GM18951 (cell line): ENCODE measurements at regions not wholly inside any gene's neighbourhood (a gene's known extent, or its start where the extent isn't known, plus 50 kb on each side); places are given as distances from the start of the nearest gene placed in this dataset.

ENCODE experiments used
- POLR2A ChIP-seq: IDR thresholded peaks from 4 replicates; pipeline ENCODE4 v1.6.1; 2011; ENCODE audit warnings: mild to moderate bottlenecking; ENCODE audit not compliant: insufficient read length, insufficient read depth; ENCODE audit errors: extremely low read depth
- in situ Hi-C: fragments of 300-500 bp; cut with MboI; formaldehyde crosslinking; loops from one replicate; pipeline ENCODE4 v1.12.0; 2022; ENCODE audit warnings: low sequenced_read_pairs, mixed read lengths, inconsistent platforms; ENCODE audit not compliant: unreplicated experiment

DNA sequence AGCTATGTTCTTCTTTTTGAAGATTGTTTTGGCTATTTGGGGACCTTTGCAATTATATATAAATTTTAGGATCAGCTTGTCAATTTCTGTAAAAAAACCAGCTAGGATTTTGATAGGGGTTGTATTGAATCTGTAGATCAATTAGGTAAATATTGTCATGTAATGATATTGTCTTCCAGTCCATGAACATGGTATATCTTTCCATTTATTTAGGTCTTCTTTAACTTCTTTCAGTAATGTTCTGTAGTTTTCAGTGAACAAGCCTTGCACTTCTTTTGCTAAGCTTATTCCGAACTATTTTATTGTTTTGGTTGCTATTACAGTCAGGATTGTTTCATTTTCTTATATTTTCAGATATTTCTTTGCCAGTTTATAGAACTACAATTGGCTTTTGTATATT lies 175.8 kb upstream of the RARB start:
- no peak for TF ChIP-seq POLR2A
- in situ Hi-C loops, result no loop called here

DNA sequence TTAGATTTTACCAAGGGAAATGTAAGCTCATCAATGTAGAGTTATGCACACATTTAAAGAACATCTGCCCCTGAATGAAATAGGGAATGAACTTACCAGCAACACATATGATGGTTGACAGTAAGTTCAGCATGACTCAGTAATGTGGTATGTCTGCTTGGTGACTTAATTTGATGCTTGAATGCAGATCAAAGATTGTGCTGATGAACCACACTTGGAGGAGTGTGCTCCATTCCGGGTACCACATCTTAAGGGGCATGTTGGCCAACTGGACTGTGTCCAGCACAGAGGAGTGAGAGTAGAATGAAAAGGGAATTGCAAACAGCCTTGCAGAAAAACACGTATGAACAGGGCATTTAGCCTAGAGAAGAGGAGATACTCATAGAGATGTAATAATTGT lies 171.0 kb upstream of the RARB start:
- in situ Hi-C loops, result no loop called here
- TF ChIP-seq POLR2A, result no peak

DNA sequence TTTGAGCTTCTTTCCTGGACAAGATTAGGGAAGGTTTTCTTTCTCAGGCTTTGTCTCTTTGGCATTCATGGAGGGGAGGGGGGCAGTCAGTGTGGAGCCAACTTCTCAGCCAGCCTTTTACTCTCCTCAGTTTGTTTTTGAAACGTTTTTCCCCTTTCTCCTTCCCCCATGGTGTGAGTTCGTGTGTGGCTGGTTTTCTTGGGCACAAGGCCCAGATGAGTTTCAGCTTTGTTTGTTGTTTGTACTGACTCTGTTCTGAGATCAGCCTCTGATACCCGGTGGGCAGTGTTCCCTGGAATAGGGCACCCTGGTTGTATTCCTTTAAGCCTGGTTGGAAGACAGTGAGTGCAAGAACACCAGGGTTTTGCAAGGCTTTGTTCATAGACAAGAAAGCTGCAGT lies 168.2 kb upstream of the RARB start:
- in situ Hi-C loops, result no loop called here
- no peak for TF ChIP-seq POLR2A

DNA sequence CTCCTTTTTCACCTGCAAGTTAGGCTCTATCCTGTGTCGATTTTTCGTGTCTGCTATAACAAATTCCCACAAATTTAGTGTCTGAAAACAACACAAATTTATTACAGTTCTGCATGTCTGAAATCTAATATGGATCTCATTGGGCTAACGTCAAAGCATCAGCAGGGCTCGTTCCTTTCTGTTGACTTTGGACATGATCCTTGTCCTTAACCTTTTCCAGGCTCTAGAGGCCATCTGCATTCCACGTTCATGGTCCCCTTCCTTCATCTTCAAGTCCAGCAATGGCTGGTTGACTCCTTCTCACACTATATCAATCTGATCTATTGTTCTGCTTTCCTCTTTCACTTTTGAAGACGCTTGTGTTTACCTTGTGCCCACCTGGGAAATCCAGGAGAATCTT lies 165.7 kb upstream of the RARB start:
- in situ Hi-C loops, result no loop called here
- TF ChIP-seq POLR2A, result no peak

DNA sequence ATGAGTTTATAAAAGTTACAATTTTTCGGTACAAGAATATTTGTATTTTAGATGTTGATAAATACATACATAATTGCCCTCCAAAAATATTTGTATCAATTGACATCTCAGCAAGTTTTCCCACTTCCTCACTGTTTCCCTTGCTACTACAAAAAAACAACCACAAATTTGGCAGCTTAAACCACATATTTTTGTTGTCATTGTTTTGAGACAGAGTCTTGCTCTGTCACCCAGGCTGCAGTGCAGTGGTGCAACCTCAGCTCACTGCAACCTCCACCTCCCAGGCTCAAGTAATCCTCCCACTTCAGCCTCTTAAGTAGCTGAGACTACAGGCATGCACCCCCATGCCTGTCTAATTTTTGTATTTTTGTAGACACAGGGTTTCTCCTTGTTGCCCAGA lies 162.8 kb upstream of the RARB start:
- in situ Hi-C loops, result no loop called here
- TF ChIP-seq POLR2A, result no peak

DNA sequence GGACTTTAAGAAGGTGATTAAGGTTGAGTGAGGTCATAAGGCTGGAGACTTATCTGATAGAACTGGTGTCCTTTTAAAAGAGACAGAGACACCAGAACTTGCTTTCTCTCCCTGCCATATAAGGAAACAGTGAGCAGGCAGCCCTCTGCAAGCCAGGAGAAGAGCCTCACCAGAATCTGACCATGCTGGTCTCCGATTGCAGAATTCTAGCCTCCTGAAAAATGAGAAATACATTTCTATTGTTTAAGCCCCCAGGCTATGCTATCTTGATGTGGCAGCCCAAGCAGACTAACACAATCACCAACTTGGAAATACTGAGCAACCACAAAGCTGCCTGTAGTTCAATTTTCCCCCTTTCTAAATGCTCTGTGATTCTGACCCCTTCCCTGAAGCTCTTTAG lies 161.4 kb upstream of the RARB start:
- TF ChIP-seq POLR2A, result no peak
- in situ Hi-C loops, result no loop called here

DNA sequence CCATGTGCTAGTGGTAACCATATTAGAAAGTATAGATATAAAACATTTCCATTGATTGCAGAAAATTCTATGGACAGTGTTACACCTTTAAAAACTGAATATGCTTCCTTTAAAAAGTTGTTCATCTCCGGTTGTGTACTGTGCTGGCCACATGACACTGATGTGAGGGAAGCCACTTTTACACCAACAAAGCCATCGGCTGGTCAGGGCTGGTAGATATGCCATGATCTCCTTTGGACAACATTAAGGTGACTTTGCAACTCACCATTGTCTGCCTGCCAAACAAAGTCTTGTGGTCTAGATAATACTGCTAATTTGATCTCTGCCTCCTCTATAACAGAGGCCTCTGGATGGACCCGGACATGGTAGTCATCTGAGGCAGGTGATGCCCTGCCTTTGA lies 156.0 kb upstream of the RARB start:
- TF ChIP-seq POLR2A, result no peak
- in situ Hi-C loops, result no loop called here

DNA sequence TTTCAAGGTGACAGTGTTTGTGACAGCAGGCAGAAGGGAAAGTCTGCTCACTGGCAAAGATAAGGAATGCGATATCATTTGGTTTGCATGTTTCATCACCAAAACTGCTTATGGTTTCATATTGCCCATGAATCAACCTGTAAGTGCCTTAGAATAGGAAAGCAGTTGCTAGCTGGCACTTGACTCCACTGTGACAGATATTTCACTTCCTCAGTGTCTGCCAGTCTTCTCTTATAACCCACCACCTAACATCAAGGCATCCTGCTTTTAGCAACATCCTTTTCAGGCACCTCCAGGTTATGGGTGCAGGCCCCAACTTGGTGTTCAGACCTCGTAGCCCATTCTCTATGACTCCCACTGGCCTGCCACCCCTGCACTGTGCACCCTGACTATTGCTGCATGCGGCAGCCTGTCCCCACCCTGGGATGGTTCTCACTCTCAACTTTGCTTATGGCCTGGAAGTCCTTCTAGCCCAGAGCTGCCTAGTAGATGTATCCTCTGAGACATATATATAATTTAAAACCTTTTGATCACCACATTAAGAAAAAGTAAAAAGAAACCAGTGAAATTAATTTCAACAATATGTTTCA lies 154.4 kb upstream of the RARB start:
- no peak for TF ChIP-seq POLR2A
- in situ Hi-C loops, result no loop called here

DNA sequence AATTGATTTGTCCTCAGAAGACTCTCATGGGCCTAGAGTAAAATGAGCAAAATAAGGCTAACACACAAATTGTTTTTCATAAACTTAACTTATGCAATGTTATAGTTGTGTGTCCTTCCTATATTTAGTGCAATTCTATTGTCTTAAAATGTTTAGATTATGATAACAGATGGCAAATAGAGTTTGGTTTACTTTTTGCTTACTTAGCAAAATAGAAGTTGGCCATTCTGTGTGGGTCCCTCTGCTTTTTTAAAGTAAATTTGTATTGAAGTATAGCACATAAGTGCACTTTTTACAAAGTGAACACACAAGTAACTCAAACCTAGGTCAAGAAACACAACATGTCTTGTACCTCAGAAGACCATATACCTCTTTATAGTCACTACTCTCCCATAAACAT lies 150.6 kb upstream of the RARB start:
- TF ChIP-seq POLR2A, result no peak

DNA sequence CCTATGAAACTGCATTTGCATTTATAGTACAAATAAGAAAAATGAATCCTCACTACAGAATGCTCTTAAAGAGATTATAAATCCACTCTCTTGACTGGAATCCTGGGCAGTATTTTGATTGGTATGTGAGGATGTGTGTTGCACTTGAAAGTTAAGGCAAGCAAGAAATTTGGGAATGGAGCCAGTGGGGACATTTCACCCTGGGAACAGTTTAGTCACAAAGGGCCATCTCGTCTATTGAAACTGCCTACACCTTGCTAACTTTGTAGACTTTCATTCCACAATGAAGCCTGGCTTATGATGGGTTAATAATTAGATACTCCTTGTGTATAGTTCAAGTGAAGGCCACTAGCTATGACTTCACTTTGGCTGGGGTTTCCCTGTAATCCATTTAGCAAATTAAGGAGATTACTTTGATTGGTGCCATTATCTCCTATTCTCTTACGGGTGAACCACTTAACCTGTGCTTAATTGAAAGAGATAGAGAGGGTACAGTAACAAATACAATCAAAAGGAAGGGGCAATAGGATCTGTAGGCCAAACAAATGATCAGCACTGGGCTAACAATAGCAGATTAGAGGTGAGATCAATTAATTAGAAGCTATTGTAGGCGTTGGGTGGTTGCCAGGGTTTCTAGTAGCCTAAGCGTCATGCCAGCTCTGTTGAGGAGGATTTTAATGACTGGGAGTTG lies 146.9 kb upstream of the RARB start:
- no peak for TF ChIP-seq POLR2A
- in situ Hi-C loops, result no loop called here

More for the DNA sequence above, 150.6 kb upstream of the RARB start:
- in situ Hi-C loops, result no loop called here

DNA sequence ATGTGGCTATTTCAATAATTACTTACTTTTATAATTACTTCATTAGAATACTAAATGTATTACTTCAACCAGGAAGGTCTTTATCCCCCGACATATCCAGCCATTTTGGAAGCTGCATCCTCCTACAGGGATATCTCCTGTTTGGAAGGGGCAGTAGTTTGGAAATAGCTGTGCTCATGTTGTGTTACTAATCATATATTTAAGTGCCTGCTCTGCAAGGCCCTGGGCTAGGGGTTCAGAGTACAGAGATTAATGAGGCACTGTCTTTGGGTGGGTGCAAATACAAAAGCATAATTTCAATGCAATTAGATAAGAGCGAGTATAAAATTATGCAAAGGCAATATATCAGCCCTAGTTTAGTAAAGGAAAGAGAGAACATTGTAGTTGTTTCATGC lies 146.3 kb upstream of the RARB start:
- in situ Hi-C loops, result no loop called here
- TF ChIP-seq POLR2A, result no peak

DNA sequence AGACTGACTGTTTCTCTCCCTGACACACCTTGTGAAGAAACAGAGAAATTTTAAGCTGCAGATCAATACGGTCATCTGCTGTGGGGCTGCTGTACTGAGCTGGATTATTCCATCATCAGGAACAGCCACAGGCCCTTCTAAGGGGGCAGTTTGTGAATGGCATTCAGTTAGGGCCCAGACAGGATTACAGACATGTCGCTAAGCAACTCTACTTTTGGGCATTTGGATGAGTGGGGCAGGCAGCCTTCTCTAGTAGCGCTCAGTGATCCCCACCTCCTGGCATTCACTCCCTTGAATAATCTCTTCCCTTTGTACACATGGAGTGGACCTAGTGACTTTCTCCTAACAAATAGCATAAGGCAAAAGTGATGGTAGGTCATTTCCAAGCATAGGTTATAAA lies 144.4 kb upstream of the RARB start:
- in situ Hi-C loops, result no loop called here
- TF ChIP-seq POLR2A, result no peak

DNA sequence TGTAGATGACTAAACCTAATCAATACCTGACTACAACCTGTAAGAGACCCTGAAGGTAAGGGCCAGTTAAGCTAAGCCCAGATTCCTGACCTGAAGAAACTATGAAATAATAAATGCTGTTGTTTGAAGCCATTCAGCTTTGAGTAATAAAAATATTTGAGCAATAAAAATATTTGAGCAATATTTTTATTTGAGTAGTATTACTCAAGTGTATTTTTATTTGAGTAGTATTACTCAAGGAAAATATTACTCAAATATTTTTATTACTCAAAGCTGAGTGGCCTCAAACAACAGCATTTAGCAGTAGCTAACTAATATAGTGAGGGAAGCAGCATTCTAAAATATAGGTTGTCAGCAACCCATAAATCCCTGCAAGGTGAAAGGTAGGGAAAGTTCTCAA lies 143.8 kb upstream of the RARB start:
- no peak for TF ChIP-seq POLR2A
- in situ Hi-C loops, result no loop called here

DNA sequence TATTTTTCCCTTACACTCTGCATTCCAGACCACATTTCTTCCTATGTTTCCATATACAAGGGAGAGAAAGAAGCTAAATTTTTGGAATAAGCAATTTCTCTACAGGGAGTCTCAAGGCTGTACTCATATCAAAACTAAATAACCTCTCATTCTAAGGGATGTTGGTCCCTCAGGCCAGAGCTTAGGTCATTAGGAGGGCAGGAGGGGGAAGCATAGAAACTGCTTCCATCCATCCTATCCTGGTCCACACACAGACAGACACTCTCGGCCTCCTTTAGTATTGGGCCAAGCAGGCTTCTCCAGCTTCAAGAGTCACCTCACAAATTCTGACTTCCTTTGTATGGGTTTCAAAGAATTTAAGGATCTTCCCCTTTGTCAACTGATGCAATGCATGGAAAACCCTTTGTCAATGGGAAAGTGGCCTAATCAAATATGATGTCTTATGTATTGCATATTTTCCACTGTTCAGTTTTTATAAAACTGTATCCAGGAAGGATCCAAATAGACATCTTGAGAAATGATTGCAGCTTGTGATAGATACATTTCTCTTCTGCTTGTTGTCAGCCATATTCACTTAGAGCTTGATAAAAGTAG lies 140.7 kb upstream of the RARB start:
- in situ Hi-C loops, result no loop called here
- no peak for TF ChIP-seq POLR2A

DNA sequence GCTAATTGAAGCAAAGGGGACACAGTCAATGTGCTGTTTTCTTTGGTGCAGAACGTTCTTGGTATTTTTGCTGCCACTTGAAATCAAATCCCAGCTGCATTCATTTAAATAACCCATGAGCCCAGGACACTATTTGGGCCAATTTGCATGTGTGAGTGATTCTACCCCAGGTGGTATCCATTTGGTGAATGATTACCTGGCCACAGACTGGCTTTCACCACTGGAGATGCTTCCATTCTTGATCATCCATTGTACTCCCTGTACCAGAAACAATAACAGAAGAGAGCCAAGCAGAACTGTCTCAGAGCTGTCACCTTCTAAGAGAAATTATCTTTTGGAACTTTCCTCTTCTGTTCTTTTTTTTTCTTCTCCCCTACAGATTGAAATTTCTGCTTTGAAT lies 139.7 kb upstream of the RARB start:
- in situ Hi-C loops, result no loop called here

DNA sequence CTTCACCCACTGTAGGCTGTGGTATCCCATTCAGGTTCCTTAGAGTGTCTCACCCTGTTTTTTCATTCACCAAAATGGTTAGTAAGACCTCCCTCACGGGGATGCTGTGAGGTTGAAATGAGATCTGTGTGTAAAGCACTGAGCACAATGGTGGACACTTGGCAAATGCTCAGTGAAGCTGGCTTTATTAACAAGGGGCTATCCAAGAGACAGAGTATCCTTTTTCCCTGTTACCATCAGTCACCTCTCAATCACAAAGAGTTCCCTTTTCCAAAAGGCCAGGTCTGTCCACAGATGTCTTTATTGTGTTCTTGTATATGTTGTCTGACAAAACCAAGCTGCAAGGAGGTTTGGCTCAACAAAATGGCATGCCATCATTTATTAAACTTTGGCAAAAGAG lies 138.9 kb upstream of the RARB start:
- in situ Hi-C loops, result no loop called here
- no peak for TF ChIP-seq POLR2A

More for the DNA sequence above, 139.7 kb upstream of the RARB start:
- TF ChIP-seq POLR2A, result no peak
